IMR-90 (cell line): ENCODE measurements at regions not wholly inside any gene's neighbourhood (a gene's known extent, or its start where the extent isn't known, plus 50 kb on each side); places are given as distances from the start of the nearest gene placed in this dataset.

Experiments used
- ATAC-seq: fragments of 200-7000 bp; cut with Tn5 transposase; 2 replicates; pipeline ENCODE4 v1.9.1; 2020; ENCODE audit warnings: low read depth, mild to moderate bottlenecking, moderate library complexity
- BruUV-seq: library from RNA; stranded (reverse); fragments of 400-500 nt; replicated peaks from 2 replicates; lab custom pipeline; 2021; lab: Mats Ljungman, UMichigan
- CTCF ChIA-PET: fragments of 300-600 bp; formaldehyde crosslinking; extraction: SDS; loops from one replicate; lab custom pipeline; 2021; ENCODE audit warnings: antibody characterized with exemption; lab: Yijun Ruan, JAX
- POLR2A ChIA-PET: fragments of 300-600 bp; sonication (Branson Sonifier 250); formaldehyde crosslinking; loops from one replicate; lab custom pipeline; 2022; ENCODE audit warnings: antibody characterized with exemption; ENCODE audit not compliant: unreplicated experiment; lab: Charles Lee
- DNase-seq: peaks from one replicate; pipeline ENCODE4 v3.0.0; 2013
- H2AFZ ChIP-seq: replicated peaks from 2 replicates; pipeline ENCODE3; 2013; ENCODE audit warnings: low read length, mild to moderate bottlenecking; ENCODE audit not compliant: poor library complexity
- H2AK5ac ChIP-seq: 2 replicates; pipeline ENCODE4 v1.6.1; 2013; ENCODE audit warnings: low read depth, low read length, inconsistent platforms
- H2AK9ac ChIP-seq: replicated peaks from 2 replicates; pipeline ENCODE3; 2013; ENCODE audit warnings: mild to moderate bottlenecking, low read depth, low read length, moderate library complexity; ENCODE audit not compliant: poor library complexity
- H2BK120ac ChIP-seq: 2 replicates; pipeline ENCODE4 v1.6.1; 2013; ENCODE audit warnings: low read depth, low read length, inconsistent platforms
- H2BK15ac ChIP-seq: 3 replicates; pipeline ENCODE4 v1.6.1; 2013; ENCODE audit warnings: low read depth, low read length, inconsistent platforms
- H2BK20ac ChIP-seq: 2 replicates; pipeline ENCODE4 v1.6.1; 2013; ENCODE audit warnings: low read depth, mild to moderate bottlenecking, inconsistent platforms, low read length, moderate library complexity
- H2BK5ac ChIP-seq: 2 replicates; pipeline ENCODE4 v1.6.1; 2013; ENCODE audit warnings: mild to moderate bottlenecking, low read depth, low read length, inconsistent platforms; ENCODE audit not compliant: poor library complexity, severe bottlenecking
- H3K14ac ChIP-seq: replicated peaks from 2 replicates; pipeline ENCODE4 v1.6.1; 2013; ENCODE audit warnings: low read depth, low read length, inconsistent platforms
- H3K18ac ChIP-seq: 2 replicates; pipeline ENCODE4 v1.6.1; 2013; ENCODE audit warnings: low read depth, low read length, control low read depth
- H3K23ac ChIP-seq: 2 replicates; pipeline ENCODE4 v1.6.1; 2013; ENCODE audit warnings: low read depth, low read length, inconsistent platforms
- H3K27ac ChIP-seq: 2 replicates; pipeline ENCODE4 v1.5.1; 2013; ENCODE audit warnings: mild to moderate bottlenecking, control low read depth, low read length; ENCODE audit not compliant: insufficient read depth
- H3K27me3 ChIP-seq: 2 replicates; pipeline ENCODE4 v1.6.1; 2013; ENCODE audit warnings: low read length; ENCODE audit not compliant: control insufficient read depth, insufficient read depth
- H3K36me3 ChIP-seq: 2 replicates; pipeline ENCODE4 v1.6.1; 2013; ENCODE audit warnings: low read length, mixed read lengths; ENCODE audit not compliant: control insufficient read depth, insufficient read depth
- H3K4ac ChIP-seq: 2 replicates; pipeline ENCODE4 v1.6.1; 2013; ENCODE audit warnings: low read depth, low read length, inconsistent platforms
- H3K4me1 ChIP-seq: 2 replicates; pipeline ENCODE4 v1.6.1; 2013; ENCODE audit warnings: low read length, mixed read lengths; ENCODE audit not compliant: control insufficient read depth, insufficient read depth
- H3K4me2 ChIP-seq: 2 replicates; pipeline ENCODE4 v1.6.1; 2013; ENCODE audit warnings: low read depth, mild to moderate bottlenecking, control low read depth, low read length, moderate library complexity
- H3K4me3 ChIP-seq: 2 replicates; pipeline ENCODE4 v1.5.1; 2013; ENCODE audit warnings: low read depth, mild to moderate bottlenecking, control low read depth, low read length, moderate library complexity; ENCODE audit not compliant: insufficient read depth
- H3K56ac ChIP-seq: 2 replicates; pipeline ENCODE4 v1.6.1; 2013; ENCODE audit warnings: low read length, inconsistent platforms; ENCODE audit not compliant: insufficient read depth; ENCODE audit errors: extremely low read depth
- H3K79me1 ChIP-seq, 2 experiments: 2 replicates each; pipeline ENCODE4 v1.6.1; 2013; ENCODE audit warnings: low read length in 2 of 2, inconsistent platforms in 1 of 2, low read depth in 1 of 2
- H3K9ac ChIP-seq: 2 replicates; pipeline ENCODE4 v1.6.1; 2013; ENCODE audit warnings: low read depth, low read length, control low read depth
- H3K9me1 ChIP-seq: 2 replicates; pipeline ENCODE4 v1.6.1; 2013; ENCODE audit warnings: low read length, inconsistent platforms; ENCODE audit not compliant: insufficient read depth
- H3K9me3 ChIP-seq: 2 replicates; pipeline ENCODE4 v1.6.1; 2013; ENCODE audit warnings: low read length; ENCODE audit not compliant: control insufficient read depth, insufficient read depth
- H4K20me1 ChIP-seq: 2 replicates; pipeline ENCODE4 v1.6.1; 2013; ENCODE audit warnings: low read length, inconsistent platforms; ENCODE audit not compliant: insufficient read depth
- H4K5ac ChIP-seq: 2 replicates; pipeline ENCODE4 v1.6.1; 2013; ENCODE audit warnings: mild to moderate bottlenecking, low read depth, low read length, control low read depth
- H4K8ac ChIP-seq, 2 experiments: 2 replicates each; pipeline ENCODE4 v1.6.1; 2013; ENCODE audit warnings: low read depth in 2 of 2, low read length in 2 of 2, control low read depth in 1 of 2, inconsistent platforms in 1 of 2
- H4K91ac ChIP-seq: 2 replicates; pipeline ENCODE4 v1.6.1; 2013; ENCODE audit warnings: low read depth, low read length, inconsistent platforms; ENCODE audit not compliant: insufficient read depth
- MAFK ChIP-seq: IDR thresholded peaks from 2 replicates; pipeline ENCODE4 v1.6.1; 2012; ENCODE audit warnings: low read depth, low read length, improper control_type of control experiment
- RCOR1 ChIP-seq: IDR thresholded peaks from 2 replicates; pipeline ENCODE4 v1.6.1; 2012; ENCODE audit warnings: mild to moderate bottlenecking, low read length, improper control_type of control experiment; ENCODE audit not compliant: insufficient replicate concordance
- RFX5 ChIP-seq: IDR thresholded peaks from 2 replicates; pipeline ENCODE4 v1.8.0; 2012; ENCODE audit warnings: low read depth, mild to moderate bottlenecking, low read length, moderate library complexity
- USF2 ChIP-seq: fragments of 150-350 bp; IDR thresholded peaks from 2 replicates; pipeline ENCODE4 v1.6.1; 2017; ENCODE audit warnings: mild to moderate bottlenecking, antibody characterized with exemption, low read length, low read depth
- WGBS, 2 experiments: methylation state at CpG; one replicate each; pipeline versions ENCODE4 v1.1.5 to v1.1.7; 2013; ENCODE audit warnings: missing lambda C conversion rate in 2 of 2; ENCODE audit not compliant: insufficient read length in 1 of 2; ENCODE audit errors: extremely low coverage in 2 of 2; 5-methylcytosine and 5-hydroxymethylcytosine counted together
- dilution Hi-C: fragments of 300-500 bp; cut with HindIII; formaldehyde crosslinking; loops from one replicate; pipeline ENCODE4 v1.14.3; 2018; ENCODE audit warnings: low sequenced_read_pairs; ENCODE audit not compliant: unreplicated experiment
- in situ Hi-C: fragments of 300-500 bp; cut with MboI; formaldehyde crosslinking; loops from 3 replicates; pipeline ENCODE4 v1.14.3; 2019; ENCODE audit warnings: low sequenced_read_pairs, inconsistent platforms, mixed read lengths
- intact Hi-C: fragments of 100-400 bp; cut with micrococcal nuclease; formaldehyde crosslinking; loops from 2 replicates; pipeline ENCODE4 v1.10.0; 2022

- DNase-seq, result peak; percentile 45
These were observed 640.9 kb downstream of the SEMA5A start for GRCh38 chr5:8905021-8905420.

More at GRCh38 chr5:8905021-8905420, 640.9 kb downstream of the SEMA5A start:
- H2BK5ac ChIP-seq, result peak overlapping the region; percentile 78
- H4K5ac ChIP-seq, result peak overlapping the region; percentile 52; the same call in 1 of the 2 replicates
- H2BK120ac ChIP-seq, result peak overlapping the region; percentile 91
- peak overlapping the region; percentile 46; the same call in 1 of the 2 replicates for H4K91ac ChIP-seq
- H3K9ac ChIP-seq, result no peak overlapping the region
- CTCF ChIA-PET, result no interaction called here
- no peaks in the 10 kb centered on the region; a peak in 1 of 4 replicates for H3K79me1 ChIP-seq
- dilution Hi-C loops (no loop called here), intact Hi-C loops (no loop called here), in situ Hi-C loops (no loop called here)
- no peaks in the 10 kb centered on the region for H3K27me3 ChIP-seq
- H3K4ac ChIP-seq, result peak overlapping the region; percentile 79
- H3K56ac ChIP-seq, result no peak overlapping the region
- H3K9me3 ChIP-seq, result no peaks in the 10 kb centered on the region
- peak overlapping the region; percentile 44 to 74; a peak in 3 of 4 replicates for H4K8ac ChIP-seq
- no CpG with 5 or more reads among the region's 2 CpGs for WGBS, 2 experiments
- POLR2A ChIA-PET, result no interaction called here
- no peak overlapping the region for H3K4me2 ChIP-seq
- H3K23ac ChIP-seq, result peak overlapping the region; percentile 25; the same call in 1 of the 2 replicates
- no peak overlapping the region for H3K27ac ChIP-seq
- no peaks in the 10 kb centered on the region for H4K20me1 ChIP-seq
- peak overlapping the region; percentile 95 for H2BK20ac ChIP-seq
- H3K18ac ChIP-seq, result peak overlapping the region; percentile 81; the same call in 1 of the 2 replicates
- peaks cover 14% of the 10 kb centered on the region for H3K9me1 ChIP-seq
- no peak for TF ChIP-seq MAFK
- no peak for TF ChIP-seq RCOR1
- TF ChIP-seq USF2, result no peak
- TF ChIP-seq RFX5, result no peak
- peaks cover 10% of the 10 kb centered on the region for H3K4me1 ChIP-seq
- no peak overlapping the region for H2AFZ ChIP-seq
- no peak overlapping the region for H3K4me3 ChIP-seq
- H2AK9ac ChIP-seq, result no peak overlapping the region
- peak overlapping the region; percentile 89 for H2BK15ac ChIP-seq
- peak overlapping the region; percentile 62 for H2AK5ac ChIP-seq
- no peaks in the 10 kb centered on the region for H3K36me3 ChIP-seq
- H3K14ac ChIP-seq, result peak overlapping the region; percentile 81; the same call in 1 of the 2 replicates
- no TSS peak for BruUV-seq
- ATAC-seq, result no peak
